Tibial nerve (tissue), 4 donors: ENCODE measurements at regions not wholly inside any gene's neighbourhood (a gene's known extent, or its start where the extent isn't known, plus 50 kb on each side); places are given as distances from the start of the nearest gene placed in this dataset.

ENCODE experiments used
- DNase-seq, 2 donors: peaks; one replicate each; pipeline ENCODE4 v3.0.0-alpha.2; 2019; ENCODE audit warnings: low spot score in 2 of 2
- H3K27ac ChIP-seq, 4 donors: fragments of 200-600 bp; sonication (generic) in 3 of 4; one replicate each; pipeline ENCODE4 v1.5.1; 2017 to 2019; ENCODE audit warnings: mild to moderate bottlenecking in 1 of 4
- H3K27me3 ChIP-seq, 2 donors: fragments of 200-600 bp; sonication (generic) in 1 of 2; one replicate each; pipeline versions ENCODE4 v1.5.1 to v1.6.0; 2017 to 2019
- H3K36me3 ChIP-seq, 3 donors: fragments of 200-600 bp; sonication (generic); one replicate each; pipeline ENCODE4 v1.5.1; 2018 to 2019
- H3K4me1 ChIP-seq, 4 donors: fragments of 200-600 bp; sonication (generic) in 3 of 4; one replicate each; pipeline ENCODE4 v1.5.1; 2017 to 2019
- H3K4me3 ChIP-seq, 4 donors: fragments of 200-600 bp; sonication (generic) in 3 of 4; one replicate each; pipeline ENCODE4 v1.5.1; 2017 to 2019; ENCODE audit warnings: mild to moderate bottlenecking in 1 of 4, moderate library complexity in 1 of 4
- H3K9me3 ChIP-seq, 4 donors: fragments of 200-600 bp; sonication (generic) in 3 of 4; one replicate each; pipeline ENCODE4 v1.5.1; 2017 to 2019
- CTCF ChIP-seq, 5 experiments: fragments of 200-600 bp in 3 of 5; fragments of 450-650 bp in 2 of 5; sonication (generic) in 3 of 5; IDR thresholded peaks; one replicate each; pipeline ENCODE4 v1.5.1; 2016 to 2019; ENCODE audit warnings: antibody characterized with exemption in 5 of 5, mild to moderate bottlenecking in 3 of 5, moderate library complexity in 2 of 5
- EP300 ChIP-seq, 2 donors: sonication (generic); formaldehyde crosslinking; IDR thresholded peaks; one replicate each; pipeline ENCODE4 v1.6.1; 2017; ENCODE audit warnings: antibody characterized with exemption in 2 of 2, mild to moderate bottlenecking in 1 of 2
- POLR2A ChIP-seq, 2 donors: fragments of 450-650 bp; IDR thresholded peaks; one replicate each; pipeline ENCODE4 v1.6.1; 2017; ENCODE audit warnings: antibody characterized with exemption in 2 of 2, mild to moderate bottlenecking in 2 of 2, moderate library complexity in 2 of 2
- WGBS, 2 donors: methylation state at CpG; one replicate each; pipeline ENCODE4 v1.1.5; 2018; 5-methylcytosine and 5-hydroxymethylcytosine counted together

GRCh38 chr17:69874175-69874670 is 200.8 kb upstream of the KCNJ16 start:
- no peaks in the 10 kb centered on the region for H3K27me3 ChIP-seq
- peaks cover 0 to 7% (median 0%) of the 10 kb centered on the region in 4 donors for H3K9me3 ChIP-seq
- H3K27ac ChIP-seq = no peak overlapping the region
- H3K36me3 ChIP-seq = no peaks in the 10 kb centered on the region
- no peak for DNase-seq
- peaks cover 0 to 9% (median 0%) of the 10 kb centered on the region in 4 donors for H3K4me1 ChIP-seq
- no peak for TF ChIP-seq EP300 (IDR thresholded peaks at IDR 0.05)
- no peak for TF ChIP-seq CTCF (IDR thresholded peaks at IDR 0.05)
- no peak overlapping the region for H3K4me3 ChIP-seq

- Histone ChIP-seq H3K4me3 (no peak overlapping the region), H3K27ac (no peak overlapping the region), H3K27me3 (no peaks in the 10 kb centered on the region), H3K4me1 (no peaks in the 10 kb centered on the region), H3K9me3 (peaks cover 0 to 7% (median 0%) of the 10 kb centered on the region in 4 donors), H3K36me3 (no peaks in the 10 kb centered on the region)
- DNase-seq = no peak
- TF ChIP-seq POLR2A (IDR thresholded peaks at IDR 0.05) = no peak
- TF ChIP-seq EP300 (IDR thresholded peaks at IDR 0.05) = no peak
- no peak for TF ChIP-seq CTCF (IDR thresholded peaks at IDR 0.05)
These were observed 198.3 kb upstream of the KCNJ16 start for GRCh38 chr17:69876757-69877156.

GRCh38 chr17:69878661-69879060 is 196.4 kb upstream of the KCNJ16 start:
- no peaks in the 10 kb centered on the region for H3K27me3 ChIP-seq
- no peak for DNase-seq
- H3K27ac ChIP-seq = no peak overlapping the region
- H3K9me3 ChIP-seq = peaks cover 0 to 7% (median 0%) of the 10 kb centered on the region in 4 donors
- no peaks in the 10 kb centered on the region for H3K36me3 ChIP-seq
- no peak for TF ChIP-seq POLR2A (IDR thresholded peaks at IDR 0.05)
- TF ChIP-seq EP300 (IDR thresholded peaks at IDR 0.05) = no peak
- TF ChIP-seq CTCF (IDR thresholded peaks at IDR 0.05) = no peak
- 84 to 89% methylated on average over 2 of the region's 2 CpGs for WGBS, 2 donors
- H3K4me3 ChIP-seq = no peak overlapping the region
- H3K4me1 ChIP-seq = no peaks in the 10 kb centered on the region

GRCh38 chr17:69879576-69879975 is 195.4 kb upstream of the KCNJ16 start:
- Histone ChIP-seq H3K27me3 (no peaks in the 10 kb centered on the region), H3K27ac (no peak overlapping the region), H3K9me3 (peaks cover 0 to 7% (median 0%) of the 10 kb centered on the region in 4 donors), H3K4me3 (no peak overlapping the region), H3K36me3 (no peaks in the 10 kb centered on the region), H3K4me1 (peaks cover 0 to 5% (median under 1%) of the 10 kb centered on the region in 4 donors)
- 77 to 82% methylated on average over 1 of the region's 1 CpG for WGBS, 2 donors
- TF ChIP-seq POLR2A (IDR thresholded peaks at IDR 0.05) = no peak
- TF ChIP-seq CTCF (IDR thresholded peaks at IDR 0.05) = no peak
- no peak for TF ChIP-seq EP300 (IDR thresholded peaks at IDR 0.05)
- DNase-seq = no peak

GRCh38 chr17:69880591-69881112 is 194.4 kb upstream of the KCNJ16 start:
- no peak for TF ChIP-seq CTCF (IDR thresholded peaks at IDR 0.05)
- no peak for TF ChIP-seq POLR2A (IDR thresholded peaks at IDR 0.05)
- no peak for TF ChIP-seq EP300 (IDR thresholded peaks at IDR 0.05)
- no peak overlapping the region for H3K4me3 ChIP-seq
- no peaks in the 10 kb centered on the region for H3K36me3 ChIP-seq
- H3K4me1 ChIP-seq = peaks cover 0 to 14% (median 4%) of the 10 kb centered on the region in 4 donors
- WGBS, 2 donors = 95 to 96% methylated on average over 4 of the region's 4 CpGs
- H3K9me3 ChIP-seq = peaks cover 0 to 7% (median 0%) of the 10 kb centered on the region in 4 donors
- no peak overlapping the region for H3K27ac ChIP-seq
- DNase-seq = no peak
- H3K27me3 ChIP-seq = no peaks in the 10 kb centered on the region
